Kidney (tissue), 13 donors: ENCODE measurements at regions not wholly inside any gene's neighbourhood (a gene's known extent, or its start where the extent isn't known, plus 50 kb on each side); places are given as distances from the start of the nearest gene placed in this dataset.

Source experiments
- DNase-seq, 5 donors: peaks; one replicate each; pipeline ENCODE4 v3.0.0-alpha.2; 2013 to 2020
- FAIRE-seq: peaks from 2 replicates; lab custom pipeline; 2012; peaks lifted over from hg19 to GRCh38; lab: Jason Lieb, UNC
- H3K27ac ChIP-seq, 2 donors: one replicate each; pipeline ENCODE4 v1.7.0; 2013; ENCODE audit warnings: low read depth in 2 of 2, low read length in 2 of 2, inconsistent platforms in 1 of 2
- H3K27me3 ChIP-seq: one replicate; pipeline ENCODE4 v1.7.1; 2013; ENCODE audit warnings: low read length, inconsistent platforms; ENCODE audit not compliant: control insufficient read depth, insufficient read depth
- H3K36me3 ChIP-seq, 3 donors: one replicate each; pipeline versions ENCODE4 v1.7.0 to v1.7.1; 2013; ENCODE audit warnings: low read length in 3 of 3, control low read depth in 1 of 3, inconsistent platforms in 1 of 3; ENCODE audit not compliant: insufficient read depth in 3 of 3, control insufficient read depth in 2 of 3
- H3K4me1 ChIP-seq, 3 donors: one replicate each; pipeline versions ENCODE4 v1.7.0 to v1.7.1; 2013; ENCODE audit warnings: low read length in 3 of 3, inconsistent platforms in 1 of 3, low read depth in 1 of 3; ENCODE audit not compliant: control insufficient read depth in 2 of 3, insufficient read depth in 2 of 3
- H3K4me3 ChIP-seq, 3 donors: one replicate each; pipeline versions ENCODE4 v1.7.0 to v1.8.1; 2013; ENCODE audit warnings: low read length in 3 of 3, control low read depth in 1 of 3, inconsistent platforms in 1 of 3
- H3K9ac ChIP-seq, 3 donors: one replicate each; pipeline versions ENCODE4 v1.7.0 to v1.7.1; 2013; ENCODE audit warnings: low read length in 3 of 3, control low read depth in 1 of 3, inconsistent platforms in 1 of 3
- H3K9me3 ChIP-seq, 3 donors: one replicate each; pipeline versions ENCODE4 v1.7.0 to v1.7.1; 2013; ENCODE audit warnings: low read length in 3 of 3, control low read depth in 1 of 3, inconsistent platforms in 1 of 3; ENCODE audit not compliant: control insufficient read depth in 2 of 3, insufficient read depth in 1 of 3
- CTCF ChIP-seq: IDR thresholded peaks from 3 replicates; pipeline ENCODE4 v1.5.1; 2012; ENCODE audit warnings: mild to moderate bottlenecking, moderate library complexity, borderline replicate concordance; ENCODE audit not compliant: insufficient read depth; ENCODE audit errors: extremely low read depth
- intact Hi-C: fragments of 100-400 bp; cut with DNase I; formaldehyde crosslinking; loops from one replicate; pipeline ENCODE4 v1.11.1; 2022
- donor health status: control.
- donor health status: control.
- donor health status: control.
- donor health status: control.
- donor health status: control.
- donor health status: DM: yes; HTN: yes; CAD: no.
- donor health status: Normal renal cell carcinoma (clear cell type).

- FAIRE-seq, result no peak
- Histone ChIP-seq H3K36me3 (no peaks in the 10 kb centered on the region), H3K27ac (no peak overlapping the region), H3K27me3 (no peaks in the 10 kb centered on the region), H3K4me1 (peaks cover 0 to 11% (median 0%) of the 10 kb centered on the region in 3 donors), H3K9me3 (no peaks in the 10 kb centered on the region), H3K9ac (no peak overlapping the region), H3K4me3 (no peak overlapping the region)
- no peak for DNase-seq
- intact Hi-C loops, result no loop called here
- TF ChIP-seq CTCF, result no peak
These were observed 63.2 kb upstream of the FHIP2A start for GRCh38 chr10:114758331-114758730.

- no peak for TF ChIP-seq CTCF
- H3K4me3 ChIP-seq, result no peak overlapping the region
- no peak for FAIRE-seq
- DNase-seq, result no peak
- no peaks in the 10 kb centered on the region for H3K27me3 ChIP-seq
- H3K36me3 ChIP-seq, result no peaks in the 10 kb centered on the region
- no peaks in the 10 kb centered on the region for H3K4me1 ChIP-seq
- no peak overlapping the region for H3K27ac ChIP-seq
- intact Hi-C loops, result no loop called here
- H3K9ac ChIP-seq, result no peak overlapping the region
- no peaks in the 10 kb centered on the region for H3K9me3 ChIP-seq
These were observed 60.1 kb upstream of the FHIP2A start for GRCh38 chr10:114761205-114762193.

- Histone ChIP-seq H3K9me3 (no peaks in the 10 kb centered on the region), H3K9ac (no peak overlapping the region), H3K4me1 (no peaks in the 10 kb centered on the region), H3K36me3 (no peaks in the 10 kb centered on the region), H3K4me3 (no peak overlapping the region), H3K27ac (no peak overlapping the region), H3K27me3 (no peaks in the 10 kb centered on the region)
- no peak for FAIRE-seq
- no peak for DNase-seq
- TF ChIP-seq CTCF, result no peak
- intact Hi-C loops, result no loop called here
These were observed 58.8 kb upstream of the FHIP2A start for GRCh38 chr10:114762811-114763210.
